H1 (cell line): ENCODE measurements at regions not wholly inside any gene's neighbourhood (a gene's known extent, or its start where the extent isn't known, plus 50 kb on each side); places are given as distances from the start of the nearest gene placed in this dataset.

ENCODE experiments used
- BCL11A ChIP-seq, 2 experiments: IDR thresholded peaks; one replicate each; pipeline ENCODE4 v1.6.1; 2011; ENCODE audit warnings: low read depth in 2 of 2, low read length in 2 of 2, mild to moderate bottlenecking in 2 of 2
- CBX8 ChIP-seq: fragments of 300-800, 300-1000 bp; sonication (generic); IDR thresholded peaks from 2 replicates; pipeline ENCODE4 v1.7.1; 2016; ENCODE audit warnings: low read depth, low read length, borderline replicate concordance
- JUND ChIP-seq: IDR thresholded peaks from 2 replicates; pipeline ENCODE4 v1.6.1; 2011; ENCODE audit warnings: mild to moderate bottlenecking, improper control_type of control experiment, low read length
- TF ChIP-seq, protein P1 (sequence below): IDR thresholded peaks from 2 replicates; pipeline ENCODE4 v1.6.1; 2012; ENCODE audit warnings: low read length, inconsistent platforms

DNA sequence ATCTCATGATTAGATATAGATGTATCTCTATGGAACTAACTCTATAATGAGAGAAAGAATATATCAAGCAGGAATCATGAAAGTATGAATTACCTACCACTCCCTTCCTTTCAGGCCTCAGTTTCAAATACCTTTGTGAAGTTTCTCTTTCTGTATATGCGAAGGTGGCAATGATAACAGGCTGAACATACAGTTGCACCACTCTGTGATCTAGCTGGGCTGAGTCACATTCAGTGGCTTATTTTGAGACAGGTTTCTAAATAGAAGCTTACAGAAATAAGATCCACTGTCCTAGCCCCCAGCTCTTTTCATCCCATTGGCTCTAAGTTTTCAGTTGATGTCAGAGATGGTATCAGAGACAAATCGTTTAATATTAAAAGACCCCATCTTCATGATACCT is 662.0 kb downstream of the SLITRK1 start (continued):
- TF ChIP-seq, protein P1, sequence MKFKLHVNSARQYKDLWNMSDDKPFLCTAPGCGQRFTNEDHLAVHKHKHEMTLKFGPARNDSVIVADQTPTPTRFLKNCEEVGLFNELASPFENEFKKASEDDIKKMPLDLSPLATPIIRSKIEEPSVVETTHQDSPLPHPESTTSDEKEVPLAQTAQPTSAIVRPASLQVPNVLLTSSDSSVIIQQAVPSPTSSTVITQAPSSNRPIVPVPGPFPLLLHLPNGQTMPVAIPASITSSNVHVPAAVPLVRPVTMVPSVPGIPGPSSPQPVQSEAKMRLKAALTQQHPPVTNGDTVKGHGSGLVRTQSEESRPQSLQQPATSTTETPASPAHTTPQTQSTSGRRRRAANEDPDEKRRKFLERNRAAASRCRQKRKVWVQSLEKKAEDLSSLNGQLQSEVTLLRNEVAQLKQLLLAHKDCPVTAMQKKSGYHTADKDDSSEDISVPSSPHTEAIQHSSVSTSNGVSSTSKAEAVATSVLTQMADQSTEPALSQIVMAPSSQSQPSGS: no peak
- TF ChIP-seq JUND: no peak
- TF ChIP-seq BCL11A (IDR thresholded peaks at IDR 0.05; ENCODE audit: low read depth in 2 of 2, low read length in 2 of 2): no peak
- TF ChIP-seq CBX8: no peak
